HG03066 (cell line): ENCODE measurements at regions not wholly inside any gene's neighbourhood (a gene's known extent, or its start where the extent isn't known, plus 50 kb on each side); places are given as distances from the start of the nearest gene placed in this dataset.
"Not testable (repeated sequence)": the region's sequence is repeated elsewhere in the genome, so short reads cannot be mapped to it uniquely, and the experiment has no call there.

ENCODE experiments used
- ATAC-seq: cut with Tn5 transposase; IDR thresholded peaks from one replicate; pipeline ENCODE4 v1.9.1; 2021; ENCODE audit warnings: low read depth; ENCODE audit not compliant: unreplicated experiment

DNA sequence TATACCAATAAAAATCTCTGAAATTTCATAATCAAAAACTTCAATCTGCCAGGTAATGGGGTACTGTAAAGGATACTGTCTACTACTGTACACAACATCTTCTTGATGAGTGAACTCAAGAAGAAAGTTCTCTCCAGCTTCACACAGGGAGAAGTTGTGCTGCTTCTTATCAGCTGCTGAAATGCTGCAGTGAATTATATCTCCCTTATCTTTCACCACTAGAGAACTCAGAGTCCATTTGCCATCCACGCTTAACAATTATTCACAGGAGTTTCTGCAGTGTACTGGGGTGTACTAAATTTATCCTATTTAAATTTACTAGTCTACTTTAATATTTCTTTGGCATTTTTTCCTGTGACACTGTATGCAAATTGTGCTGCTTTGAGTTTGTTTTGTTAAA, 384.8 kb downstream of the TFAP2B start:
- no peak for ATAC-seq

DNA sequence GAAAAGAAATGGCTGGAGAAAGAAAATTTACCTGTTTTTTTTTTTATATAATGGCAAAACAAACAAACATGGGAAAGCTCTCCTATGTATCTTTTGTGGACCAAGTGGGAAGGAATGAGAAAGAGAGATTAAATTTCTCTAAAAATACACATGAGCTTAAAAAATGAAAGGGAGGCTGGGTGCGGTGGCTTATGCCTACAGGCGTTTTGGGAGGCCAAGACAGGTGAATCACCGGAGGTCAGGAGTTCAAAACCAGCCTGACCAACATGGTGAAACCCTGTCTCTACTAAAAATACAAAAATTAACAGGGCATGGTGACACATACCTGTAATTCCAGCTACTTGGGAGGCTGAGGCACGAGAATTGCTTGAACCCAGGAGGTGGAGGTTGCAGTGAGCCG, 388.0 kb downstream of the TFAP2B start:
- ATAC-seq: not testable (repeated sequence)

- no peak for ATAC-seq
Observed at GRCh38 chr6:51209651-51210050, 391.0 kb downstream of the TFAP2B start.

GRCh38 chr6:51213811-51214210, 395.1 kb downstream of the TFAP2B start:
- ATAC-seq: no peak

DNA sequence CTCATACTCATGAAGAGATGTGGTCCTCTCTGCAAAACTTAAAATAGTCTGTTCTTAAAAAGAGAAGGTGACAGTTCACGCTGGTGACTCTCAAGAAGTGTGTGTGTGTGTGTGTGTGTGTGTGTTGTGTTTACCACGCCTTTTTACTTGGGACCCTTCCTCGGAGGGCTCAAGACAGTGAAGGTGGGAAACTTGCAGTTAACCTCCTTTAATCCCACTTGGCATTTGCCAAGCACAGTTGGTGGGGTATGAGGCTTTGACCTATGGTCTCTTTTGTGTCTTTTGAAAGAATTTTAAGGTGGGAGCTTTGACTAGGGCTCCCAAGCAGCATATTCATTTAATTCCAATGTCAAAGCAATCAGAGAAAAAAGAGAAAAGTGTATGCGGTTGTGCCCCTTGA, 395.8 kb downstream of the TFAP2B start:
- no peak for ATAC-seq

- ATAC-seq: no peak
Observed at GRCh38 chr6:51218181-51218580, 399.5 kb downstream of the TFAP2B start.

- not testable (repeated sequence) for ATAC-seq
Observed at GRCh38 chr6:51224580-51225240, 406.0 kb downstream of the TFAP2B start.

GRCh38 chr6:51241376-51241775, 422.7 kb downstream of the TFAP2B start:
- ATAC-seq: no peak

- no peak for ATAC-seq
Observed at GRCh38 chr6:51249798-51250197, 431.1 kb downstream of the TFAP2B start.

- ATAC-seq: no peak
Observed at GRCh38 chr6:51250317-51250716, 431.6 kb downstream of the TFAP2B start.

DNA sequence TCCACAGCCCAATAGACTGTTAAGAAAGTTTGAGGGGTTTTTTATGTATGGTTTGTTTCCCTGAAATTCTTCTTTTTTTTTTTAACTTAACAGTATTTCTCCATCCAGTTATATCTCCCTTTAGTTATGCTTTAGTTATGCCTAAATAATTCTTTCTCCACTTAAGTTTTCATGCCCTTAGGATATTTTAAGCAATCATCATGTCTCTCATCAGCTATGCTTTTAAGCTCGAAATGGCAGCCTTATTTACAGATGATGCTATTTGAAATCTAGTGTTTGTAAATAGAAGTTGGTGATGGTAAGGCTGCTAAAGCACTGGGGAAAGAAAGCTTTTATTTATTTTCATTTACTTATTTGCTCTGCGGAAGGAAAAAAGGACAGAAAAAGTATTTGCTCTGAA, 439.3 kb downstream of the TFAP2B start:
- no peak for ATAC-seq

- no peak for ATAC-seq
Observed at GRCh38 chr6:51260003-51260402, 441.3 kb downstream of the TFAP2B start.

- no peak for ATAC-seq
Observed at GRCh38 chr6:51261691-51262090, 443.0 kb downstream of the TFAP2B start.

DNA sequence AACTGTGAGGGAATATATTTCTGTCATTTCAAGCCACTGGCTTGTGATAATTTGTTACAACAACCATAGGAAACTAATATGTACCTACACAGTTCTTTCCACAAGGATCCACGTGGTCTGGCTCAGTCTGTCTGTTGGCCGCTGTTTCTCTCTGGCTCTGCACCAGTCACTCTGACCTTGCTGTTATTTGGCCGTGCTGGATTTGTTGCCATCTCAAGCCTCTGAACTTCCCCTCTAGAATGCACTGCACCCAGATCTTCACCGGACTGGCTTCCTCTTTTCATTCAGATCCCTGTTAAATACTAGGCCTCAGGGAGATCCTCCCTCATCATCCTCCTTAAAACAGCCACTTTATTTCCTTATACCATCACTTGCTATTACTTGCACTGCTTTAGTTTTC, 446.8 kb downstream of the TFAP2B start:
- no peak for ATAC-seq

GRCh38 chr6:51266604-51267003, 447.9 kb downstream of the TFAP2B start:
- no peak for ATAC-seq

DNA sequence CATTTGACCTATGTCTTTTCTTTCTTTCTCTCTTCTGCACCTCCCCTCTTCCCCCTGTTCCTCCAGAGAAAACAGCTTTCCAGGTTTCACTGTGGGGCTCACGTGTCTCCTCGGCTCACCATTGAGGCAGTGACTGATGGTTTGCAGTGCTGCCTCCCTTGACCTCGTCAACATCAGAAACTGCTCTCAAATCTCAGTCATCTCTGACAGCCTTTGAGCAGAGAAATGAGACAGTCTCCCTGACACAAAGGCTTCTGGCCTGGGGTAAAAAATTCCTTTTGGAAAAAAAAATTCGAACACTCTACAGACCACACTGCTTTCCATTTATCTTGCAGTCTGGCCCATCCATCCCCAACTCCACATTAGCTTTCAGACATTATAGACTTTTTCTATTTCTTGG, 450.0 kb downstream of the TFAP2B start:
- no peak for ATAC-seq

GRCh38 chr6:51269876-51270275, 451.2 kb downstream of the TFAP2B start:
- ATAC-seq: no peak

DNA sequence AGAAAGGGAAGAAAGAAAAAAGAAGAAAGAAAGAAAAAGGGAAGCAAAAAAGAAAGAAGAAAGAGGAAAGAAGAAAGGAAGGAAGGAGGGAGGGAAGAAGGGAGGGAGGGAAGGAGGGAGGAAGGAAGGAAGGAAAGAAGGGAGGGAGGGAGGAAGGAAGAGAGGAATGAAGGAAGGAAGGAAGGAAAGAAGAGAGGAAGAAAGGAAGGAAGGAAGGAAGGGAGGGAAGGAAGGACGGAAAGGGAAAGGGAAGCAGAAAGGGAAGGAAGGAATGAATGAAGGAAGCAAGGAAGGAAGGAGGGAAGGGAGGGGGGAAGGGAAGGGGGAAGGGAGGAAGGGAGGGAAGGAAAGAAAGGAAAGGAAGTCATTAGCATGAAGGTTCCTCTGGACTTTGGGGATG, 452.9 kb downstream of the TFAP2B start:
- ATAC-seq: no peak

GRCh38 chr6:51273228-51273961, 454.7 kb downstream of the TFAP2B start:
- no peak for ATAC-seq

- ATAC-seq: no peak
Observed at GRCh38 chr6:51277474-51277873, 458.8 kb downstream of the TFAP2B start.

- ATAC-seq: no peak
Observed at GRCh38 chr6:51282026-51282425, 463.4 kb downstream of the TFAP2B start.

DNA sequence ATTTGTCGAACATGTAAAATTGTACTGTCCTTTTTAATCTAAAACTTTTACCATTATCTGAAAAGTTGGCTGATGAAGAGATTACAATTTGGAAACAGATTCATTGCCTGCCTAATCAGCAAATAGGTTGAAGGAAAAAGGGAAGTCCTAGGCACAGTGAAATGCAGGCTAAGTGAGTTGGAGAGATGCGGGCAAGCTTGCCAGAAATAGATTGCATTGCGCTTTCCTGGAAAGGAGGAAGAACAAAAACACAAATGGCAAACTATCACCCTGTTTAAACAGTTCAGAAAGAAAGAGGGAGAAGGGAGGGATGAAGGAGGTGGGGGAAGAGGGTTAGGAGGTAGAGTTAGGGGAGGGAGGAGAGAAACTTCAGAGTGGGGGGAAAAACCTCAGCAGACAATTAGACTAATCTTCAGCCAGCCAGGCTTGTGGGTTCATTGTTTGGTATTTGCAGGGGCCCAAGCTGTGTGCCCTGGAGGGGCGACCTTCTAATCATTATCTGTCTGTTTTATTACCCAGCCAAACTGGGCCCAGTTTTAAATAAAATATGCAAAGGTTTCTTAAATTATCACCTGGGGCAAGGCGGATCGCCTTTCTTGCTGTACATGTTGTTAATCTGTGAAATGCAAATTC, 465.2 kb downstream of the TFAP2B start:
- no peak for ATAC-seq
